ENCODE measurements at regions not wholly inside any gene's neighbourhood (a gene's known extent, or its start where the extent isn't known, plus 50 kb on each side); places are given as distances from the start of the nearest gene placed in this dataset.

DNA sequence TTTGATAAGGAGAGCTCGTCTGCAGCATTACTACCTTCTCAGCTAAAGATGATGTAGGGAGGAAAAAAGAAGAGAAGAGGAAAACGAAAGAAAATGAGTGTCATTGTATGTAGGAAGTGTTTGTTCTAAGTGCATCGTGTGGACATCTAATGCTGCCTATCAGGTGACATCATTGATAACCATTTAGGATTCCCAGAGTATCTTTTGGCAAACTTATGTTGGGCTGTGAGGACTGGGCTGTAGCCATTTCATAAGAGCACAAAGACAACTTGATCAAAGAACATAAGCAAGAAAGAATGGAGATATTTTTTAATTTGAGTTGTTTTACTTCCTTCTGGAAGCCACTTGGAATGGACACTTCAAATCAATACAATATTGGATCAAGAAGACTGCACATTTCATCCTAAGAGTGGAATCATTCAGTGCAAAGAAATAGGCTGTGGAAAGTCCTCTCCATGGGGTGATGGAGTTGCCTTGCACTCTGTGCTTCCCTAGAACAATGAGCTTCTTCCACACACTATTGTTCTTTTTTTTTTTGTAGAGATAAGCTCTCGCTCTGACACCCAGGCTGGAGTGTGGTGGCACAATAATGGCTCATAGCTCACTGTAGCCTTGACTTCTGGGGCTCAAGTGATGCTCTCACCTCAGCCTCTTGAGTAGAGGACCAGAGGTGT is 52.4 kb upstream of the UBL3 start:
- no peak for DNase-seq (ENCODE audit: low read depth)

DNA sequence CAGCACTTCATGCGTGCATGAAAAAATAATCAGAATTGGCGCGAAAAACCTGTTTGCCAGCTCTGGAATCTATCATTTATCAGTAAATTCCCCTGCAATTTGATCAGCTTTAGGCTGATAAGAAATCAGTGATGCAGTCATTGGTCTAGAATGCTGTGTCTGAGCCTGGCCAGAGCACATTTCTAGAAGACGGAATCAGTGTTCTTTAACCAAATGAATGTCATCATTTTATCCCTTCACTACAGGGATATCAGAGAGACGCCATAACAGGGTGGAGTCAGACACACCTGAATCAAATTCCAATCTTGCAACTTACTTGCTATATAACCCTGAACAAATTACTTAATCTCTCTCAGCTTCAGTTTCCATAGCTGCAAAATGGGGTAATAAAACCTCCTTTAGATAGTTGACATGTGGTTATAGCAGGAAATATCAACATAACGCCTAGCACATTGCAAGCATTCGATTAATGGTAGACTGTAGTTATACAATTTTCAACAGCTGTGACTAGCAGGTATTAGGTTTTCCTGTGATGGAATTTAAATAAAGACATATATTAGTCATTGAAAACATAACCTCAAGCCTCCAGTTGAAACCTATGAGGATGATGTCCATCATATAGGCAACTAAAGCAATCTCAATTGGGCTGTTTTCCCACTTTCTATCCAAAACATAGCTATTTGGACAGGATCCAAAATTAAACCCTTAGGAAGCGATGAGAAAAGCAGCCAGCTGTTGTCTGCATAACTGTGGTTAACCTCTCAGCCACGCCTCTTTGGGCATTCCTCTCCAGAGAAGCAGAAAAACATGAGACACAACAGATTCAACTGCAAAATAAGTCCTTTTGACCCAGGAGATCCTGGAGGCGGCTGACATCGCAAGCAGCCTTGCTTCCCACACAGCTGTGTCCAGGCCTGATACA is 51.6 kb upstream of the UBL3 start:
- peak; percentile 98 for DNase-seq (ENCODE audit: low read depth)
